Spleen (tissue), 7 donors: ENCODE measurements at regions not wholly inside any gene's neighbourhood (a gene's known extent, or its start where the extent isn't known, plus 50 kb on each side); places are given as distances from the start of the nearest gene placed in this dataset.
"Not testable (repeated sequence)": the region's sequence is repeated elsewhere in the genome, so short reads cannot be mapped to it uniquely, and the experiment has no call there.

Experiments used
- CTCF ChIP-seq, 11 experiments: fragments of 200-600 bp in 7 of 11; fragments of 450-650 bp in 4 of 11; sonication (generic) in 4 of 11; IDR thresholded peaks in 8 of 11; conservative IDR thresholded peaks in 3 of 11; 1 replicate in 7 of 11; 2 replicates in 4 of 11; pipeline versions ENCODE4 v1.4.0 to v1.8.0; 2016 to 2021; ENCODE audit warnings: antibody characterized with exemption in 11 of 11, inconsistent platforms in 4 of 11, mild to moderate bottlenecking in 1 of 11
- POLR2A ChIP-seq, 3 donors: fragments of 450-650 bp; IDR thresholded peaks; one replicate each; pipeline ENCODE4 v1.5.1; 2017; ENCODE audit warnings: antibody characterized with exemption in 3 of 3, mild to moderate bottlenecking in 1 of 3
- POLR2AphosphoS5 ChIP-seq, 3 donors: sonication (generic); formaldehyde crosslinking; IDR thresholded peaks; one replicate each; pipeline ENCODE4 v1.5.1; 2017; ENCODE audit warnings: antibody characterized with exemption in 3 of 3
- donor health status: DM: no; HTN: no; CAD: no; lungs with moderate emphysema.
- donor health status: DM: no; HTN: no; CAD: no.
- donor health status: DM: no; HTN: no; CAD: no.

- not testable (repeated sequence) for TF ChIP-seq CTCF (IDR thresholded peaks at IDR 0.05 in 8 of 11, conservative IDR thresholded peaks at IDR 0.05 in 3 of 11); POLR2A (IDR thresholded peaks at IDR 0.05); POLR2AphosphoS5 (IDR thresholded peaks at IDR 0.05)
Measured at GRCh38 chr13:18303240-18303813, 878.3 kb downstream of the TUBA3C start.
